ENCODE measurements at regions not wholly inside any gene's neighbourhood (a gene's known extent, or its start where the extent isn't known, plus 50 kb on each side); places are given as distances from the start of the nearest gene placed in this dataset.
A peak's percentile ranks its signal among the peaks of the same experiment; 100 is the strongest.

- 66 to 71% methylated on average over 5 of the region's 5 CpGs for WGBS, 2 donors
- Histone ChIP-seq H3K27ac (no peak overlapping the region), H3K27me3 (no peaks in the 10 kb centered on the region), H3K36me3 (no peaks in the 10 kb centered on the region), H3K9me3 (no peaks in the 10 kb centered on the region), H3K4me3 (no peak overlapping the region), H3K4me1 (no peaks in the 10 kb centered on the region)
- TF ChIP-seq POLR2A (IDR thresholded peaks at IDR 0.05) (no peak), EP300 (IDR thresholded peaks at IDR 0.05) (no peak)
- TF ChIP-seq, protein P1, sequence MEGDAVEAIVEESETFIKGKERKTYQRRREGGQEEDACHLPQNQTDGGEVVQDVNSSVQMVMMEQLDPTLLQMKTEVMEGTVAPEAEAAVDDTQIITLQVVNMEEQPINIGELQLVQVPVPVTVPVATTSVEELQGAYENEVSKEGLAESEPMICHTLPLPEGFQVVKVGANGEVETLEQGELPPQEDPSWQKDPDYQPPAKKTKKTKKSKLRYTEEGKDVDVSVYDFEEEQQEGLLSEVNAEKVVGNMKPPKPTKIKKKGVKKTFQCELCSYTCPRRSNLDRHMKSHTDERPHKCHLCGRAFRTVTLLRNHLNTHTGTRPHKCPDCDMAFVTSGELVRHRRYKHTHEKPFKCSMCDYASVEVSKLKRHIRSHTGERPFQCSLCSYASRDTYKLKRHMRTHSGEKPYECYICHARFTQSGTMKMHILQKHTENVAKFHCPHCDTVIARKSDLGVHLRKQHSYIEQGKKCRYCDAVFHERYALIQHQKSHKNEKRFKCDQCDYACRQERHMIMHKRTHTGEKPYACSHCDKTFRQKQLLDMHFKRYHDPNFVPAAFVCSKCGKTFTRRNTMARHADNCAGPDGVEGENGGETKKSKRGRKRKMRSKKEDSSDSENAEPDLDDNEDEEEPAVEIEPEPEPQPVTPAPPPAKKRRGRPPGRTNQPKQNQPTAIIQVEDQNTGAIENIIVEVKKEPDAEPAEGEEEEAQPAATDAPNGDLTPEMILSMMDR (IDR thresholded peaks at IDR 0.05) = no peak
- DNase-seq (ENCODE audit: low spot score in 2 of 2) = peak in 1 of 2 donors; percentile 48
Observed at GRCh38 chr1:29736582-29737188, 500.4 kb downstream of the PTPRU start.

DNA sequence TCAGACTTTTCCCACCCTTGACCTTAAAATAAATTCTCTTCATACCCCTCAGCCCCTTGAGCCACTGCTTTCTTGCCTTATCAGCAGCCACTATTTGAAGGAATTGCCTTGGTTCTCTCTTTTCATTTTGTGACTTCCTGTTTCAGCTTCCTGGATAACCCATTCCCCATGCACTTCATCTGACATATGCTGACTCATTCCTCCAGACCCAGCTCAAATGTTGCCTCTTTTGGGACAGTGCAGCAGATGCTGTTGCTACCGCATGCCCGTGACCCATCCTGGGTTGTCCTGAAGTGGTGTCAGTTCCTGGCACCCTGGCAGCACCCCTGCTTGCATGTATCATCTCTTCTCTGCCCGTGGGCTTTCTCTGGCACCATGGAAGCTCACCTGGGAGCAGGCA is 496.1 kb downstream of the PTPRU start:
- H3K27ac ChIP-seq = no peak overlapping the region

DNA sequence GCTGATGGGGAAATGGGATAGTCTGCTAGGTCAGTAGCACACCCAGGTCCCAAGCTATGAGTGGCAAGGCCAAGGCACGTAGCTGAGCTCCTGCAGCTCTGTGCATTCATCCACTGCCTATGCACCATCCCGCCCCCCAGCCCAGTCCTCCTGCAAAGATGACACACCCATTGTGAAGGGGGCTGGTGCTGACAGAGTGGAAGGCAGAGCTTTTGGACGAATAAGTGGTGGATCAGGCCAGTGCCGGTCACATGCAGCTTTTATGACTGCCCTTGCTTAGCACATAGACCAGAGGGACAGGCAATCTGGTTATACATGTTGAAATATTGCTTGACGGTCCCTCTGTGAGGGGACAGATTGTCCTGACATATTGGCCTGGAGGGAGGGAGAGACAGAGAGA is 494.3 kb downstream of the PTPRU start:
- no peaks in the 10 kb centered on the region for H3K9me3 ChIP-seq
- 51 to 64% methylated on average over 5 of the region's 5 CpGs for WGBS, 2 donors
- H3K36me3 ChIP-seq = no peaks in the 10 kb centered on the region
- H3K27me3 ChIP-seq = no peaks in the 10 kb centered on the region
- no peak overlapping the region for H3K27ac ChIP-seq
- TF ChIP-seq POLR2A (IDR thresholded peaks at IDR 0.05) (no peak), EP300 (IDR thresholded peaks at IDR 0.05) (no peak)
- TF ChIP-seq, protein P1 (IDR thresholded peaks at IDR 0.05) = no peak
- no peak overlapping the region for H3K4me3 ChIP-seq
- no peaks in the 10 kb centered on the region for H3K4me1 ChIP-seq
- DNase-seq (ENCODE audit: low spot score in 2 of 2) = no peak

More for the DNA sequence above, 496.1 kb downstream of the PTPRU start:
- H3K4me3 ChIP-seq = no peak overlapping the region
- TF ChIP-seq, protein P1 (IDR thresholded peaks at IDR 0.05) = no peak
- TF ChIP-seq EP300 (IDR thresholded peaks at IDR 0.05) = no peak
- TF ChIP-seq POLR2A (IDR thresholded peaks at IDR 0.05) = no peak
- no peaks in the 10 kb centered on the region for H3K27me3 ChIP-seq
- DNase-seq (ENCODE audit: low spot score in 2 of 2) = no peak
- H3K4me1 ChIP-seq = no peaks in the 10 kb centered on the region
- WGBS, 2 donors = 58 to 73% methylated on average over 3 of the region's 3 CpGs
- no peaks in the 10 kb centered on the region for H3K36me3 ChIP-seq
- no peaks in the 10 kb centered on the region for H3K9me3 ChIP-seq

GRCh38 chr1:29729281-29729680 is 493.0 kb downstream of the PTPRU start:
- H3K27ac ChIP-seq = no peak overlapping the region
- no peaks in the 10 kb centered on the region for H3K4me1 ChIP-seq
- no peak overlapping the region for H3K4me3 ChIP-seq
- DNase-seq (ENCODE audit: low spot score in 2 of 2) = no peak
- WGBS, 2 donors = 68 to 75% methylated on average over 6 of the region's 6 CpGs
- H3K36me3 ChIP-seq = no peaks in the 10 kb centered on the region
- TF ChIP-seq EP300 (IDR thresholded peaks at IDR 0.05) = no peak
- no peak for TF ChIP-seq POLR2A (IDR thresholded peaks at IDR 0.05)
- H3K9me3 ChIP-seq = no peaks in the 10 kb centered on the region
- no peaks in the 10 kb centered on the region for H3K27me3 ChIP-seq

- Histone ChIP-seq H3K9me3 (no peaks in the 10 kb centered on the region), H3K4me1 (no peaks in the 10 kb centered on the region), H3K27me3 (no peaks in the 10 kb centered on the region), H3K27ac (no peak overlapping the region), H3K4me3 (no peak overlapping the region), H3K36me3 (no peaks in the 10 kb centered on the region)
- DNase-seq (ENCODE audit: low spot score in 2 of 2) = no peak
- WGBS, 2 donors = 80 to 91% methylated on average over 5 of the region's 5 CpGs
- TF ChIP-seq EP300 (IDR thresholded peaks at IDR 0.05) (no peak), POLR2A (IDR thresholded peaks at IDR 0.05) (no peak)
- TF ChIP-seq, protein P1 (IDR thresholded peaks at IDR 0.05) = no peak
Observed at GRCh38 chr1:29728703-29729102, 492.4 kb downstream of the PTPRU start.
